ENCODE measurements at regions not wholly inside any gene's neighbourhood (a gene's known extent, or its start where the extent isn't known, plus 50 kb on each side); places are given as distances from the start of the nearest gene placed in this dataset.
A peak's percentile ranks its signal among the peaks of the same experiment; 100 is the strongest.

- TF ChIP-seq CTCF (IDR thresholded peaks at IDR 0.05; ENCODE audit: insufficient read depth, low read length, missing control alignments): no peak
These were observed 324.0 kb upstream of the PLET1 start for GRCh38 chr11:112584672-112585071.

DNA sequence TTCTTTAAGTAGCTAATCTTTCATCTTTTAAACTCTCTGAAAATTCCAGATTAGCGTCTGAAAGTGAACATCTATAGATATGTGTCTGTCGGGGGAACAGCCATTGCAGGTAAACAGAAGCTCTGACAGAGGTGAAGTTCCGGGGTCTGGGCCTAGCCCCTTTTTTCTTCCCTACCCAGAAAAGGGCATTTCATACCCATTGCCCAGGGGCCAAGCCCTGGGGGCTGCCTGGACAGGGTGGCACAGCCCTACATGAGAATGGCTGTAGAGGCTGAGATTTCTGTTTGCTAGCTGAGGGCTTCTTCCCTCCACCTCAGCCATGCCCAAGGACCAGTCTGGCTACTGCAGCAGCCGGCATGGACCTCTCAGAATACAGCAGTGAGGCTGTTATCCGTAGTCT lies 327.0 kb upstream of the PLET1 start:
- ChIA-PET POLR2A (interaction anchor here (0.5 kb wide), 1 partner anchor 1681 kb away, joined by 3 read pairs; no protein-coding TSS in a partner anchor), CTCF (interaction anchor here (0.5 to 8.5 kb wide), 40 partner anchors 8 to 711 kb away, joined by 3 to 112 read pairs (median 5); no protein-coding TSS in a partner anchor)
- no peak for TF ChIP-seq CTCF (IDR thresholded peaks at IDR 0.05; ENCODE audit: insufficient read depth, low read length, missing control alignments)
- DNase-seq (ENCODE audit: low read depth, low spot score): no peak
- H3K4me3 ChIP-seq (ENCODE audit: low read depth, low read length): no peak overlapping the region

More at GRCh38 chr11:112584672-112585071, 324.0 kb upstream of the PLET1 start:
- no peak for DNase-seq (ENCODE audit: low read depth, low spot score)
- ChIA-PET POLR2A (no interaction called here), CTCF (interaction anchor here (1.0 to 8.5 kb wide), 3 partner anchors 19 to 704 kb away, joined by 3 to 112 read pairs (median 3); no protein-coding TSS in a partner anchor)
- no peak overlapping the region for H3K4me3 ChIP-seq (ENCODE audit: low read depth, low read length)

DNA sequence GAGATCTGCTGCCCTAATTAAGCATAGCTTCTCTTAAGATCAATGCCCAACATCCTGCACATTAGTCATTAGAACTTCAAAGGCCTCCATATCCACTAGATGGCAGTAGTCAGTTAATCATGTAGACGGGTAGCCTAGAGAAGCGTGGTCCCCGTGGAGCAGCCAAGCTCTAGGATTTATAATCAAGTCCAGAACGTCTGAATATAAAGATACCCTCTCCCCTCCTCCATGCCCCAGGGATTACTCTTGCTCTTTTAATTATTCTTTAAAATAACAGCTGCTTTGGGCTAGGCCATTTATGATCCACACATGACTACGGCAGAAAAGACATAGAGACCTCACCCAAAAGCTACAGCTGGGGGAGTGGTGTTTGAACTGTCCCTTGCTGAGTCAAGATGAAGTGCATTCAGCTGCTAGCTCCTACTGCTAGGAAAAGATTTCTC lies 327.6 kb upstream of the PLET1 start:
- CTCF ChIA-PET: interaction anchor here (0.5 to 8.5 kb wide), 42 partner anchors 8 to 711 kb away, joined by 3 to 112 read pairs (median 5); no protein-coding TSS in a partner anchor
- TF ChIP-seq CTCF (IDR thresholded peaks at IDR 0.05; ENCODE audit: insufficient read depth, low read length, missing control alignments): peak; percentile 70
- DNase-seq (ENCODE audit: low read depth, low spot score): peak; percentile 33
- no peak overlapping the region for H3K4me3 ChIP-seq (ENCODE audit: low read depth, low read length)
- POLR2A ChIA-PET: interaction anchor here (0.5 kb wide), 1 partner anchor 1680 kb away, joined by 3 read pairs; no protein-coding TSS in a partner anchor

DNA sequence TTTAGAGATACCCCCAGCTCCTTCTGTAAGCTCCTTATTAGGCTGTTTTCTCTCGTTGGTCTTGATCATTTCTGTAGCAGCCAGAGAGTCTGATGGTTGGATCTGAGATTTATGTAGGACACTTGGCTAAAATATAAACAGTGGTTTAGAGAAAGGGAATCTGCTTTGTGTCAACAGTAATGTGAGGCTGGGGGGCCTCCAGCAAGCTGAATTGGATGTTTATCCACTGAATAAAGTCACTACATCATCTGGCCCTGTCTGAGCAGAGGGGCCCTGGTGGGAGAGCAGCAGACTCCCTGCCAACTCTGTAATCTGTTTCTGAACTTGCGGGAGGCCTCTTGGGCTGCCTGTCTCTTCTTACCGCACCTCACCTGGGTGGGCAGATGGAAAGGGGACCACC lies 328.5 kb upstream of the PLET1 start:
- CTCF ChIA-PET: interaction anchor here (1.1 to 8.5 kb wide), 15 partner anchors 10 to 710 kb away, joined by 3 to 112 read pairs (median 9); no protein-coding TSS in a partner anchor
- POLR2A ChIA-PET: no interaction called here
- DNase-seq (ENCODE audit: low read depth, low spot score): no peak
- TF ChIP-seq CTCF (IDR thresholded peaks at IDR 0.05; ENCODE audit: insufficient read depth, low read length, missing control alignments): no peak
- H3K4me3 ChIP-seq (ENCODE audit: low read depth, low read length): no peak overlapping the region

GRCh38 chr11:112590764-112591163 lies 330.1 kb upstream of the PLET1 start:
- no peak overlapping the region for H3K4me3 ChIP-seq (ENCODE audit: low read depth, low read length)
- ChIA-PET POLR2A (no interaction called here), CTCF (interaction anchor here (8.5 kb wide), 1 partner anchor 698 kb away, joined by 112 read pairs; no protein-coding TSS in a partner anchor)
- no peak for TF ChIP-seq CTCF (IDR thresholded peaks at IDR 0.05; ENCODE audit: insufficient read depth, low read length, missing control alignments)
- no peak for DNase-seq (ENCODE audit: low read depth, low spot score)

- no peak for DNase-seq (ENCODE audit: low read depth, low spot score)
- POLR2A ChIA-PET: no interaction called here
- TF ChIP-seq CTCF (IDR thresholded peaks at IDR 0.05; ENCODE audit: insufficient read depth, low read length, missing control alignments): no peak
- CTCF ChIA-PET: interaction anchor here (1.3 kb wide), 1 partner anchor 697 kb away, joined by 4 read pairs; no protein-coding TSS in a partner anchor
- H3K4me3 ChIP-seq (ENCODE audit: low read depth, low read length): no peak overlapping the region
These were observed 332.8 kb upstream of the PLET1 start for GRCh38 chr11:112593440-112593839.
